Activated CD4-positive, CD25-positive, alpha-beta regulatory T cell treated with anti-CD3 and anti-CD28 coated beads, Interleukin-2, amount 50 U/mL, for 24 hours (primary cell): ENCODE measurements at regions not wholly inside any gene's neighbourhood (a gene's known extent, or its start where the extent isn't known, plus 50 kb on each side); places are given as distances from the start of the nearest gene placed in this dataset.
"Not testable (repeated sequence)": the region's sequence is repeated elsewhere in the genome, so short reads cannot be mapped to it uniquely, and the experiment has no call there.

Source experiments
- ATAC-seq, 2 donors: fragments of 150-1000 bp; cut with Tn5 transposase; one replicate each; pipeline ENCODE4 v1.10.0; 2021; ENCODE audit warnings: mild to moderate bottlenecking in 1 of 2, moderate library complexity in 1 of 2

GRCh38 chr21:21860888-21861287 is 862.7 kb downstream of the NCAM2 start:
- ATAC-seq: no peak

- no peak for ATAC-seq
These were observed 866.2 kb downstream of the NCAM2 start for GRCh38 chr21:21864321-21864840.

DNA sequence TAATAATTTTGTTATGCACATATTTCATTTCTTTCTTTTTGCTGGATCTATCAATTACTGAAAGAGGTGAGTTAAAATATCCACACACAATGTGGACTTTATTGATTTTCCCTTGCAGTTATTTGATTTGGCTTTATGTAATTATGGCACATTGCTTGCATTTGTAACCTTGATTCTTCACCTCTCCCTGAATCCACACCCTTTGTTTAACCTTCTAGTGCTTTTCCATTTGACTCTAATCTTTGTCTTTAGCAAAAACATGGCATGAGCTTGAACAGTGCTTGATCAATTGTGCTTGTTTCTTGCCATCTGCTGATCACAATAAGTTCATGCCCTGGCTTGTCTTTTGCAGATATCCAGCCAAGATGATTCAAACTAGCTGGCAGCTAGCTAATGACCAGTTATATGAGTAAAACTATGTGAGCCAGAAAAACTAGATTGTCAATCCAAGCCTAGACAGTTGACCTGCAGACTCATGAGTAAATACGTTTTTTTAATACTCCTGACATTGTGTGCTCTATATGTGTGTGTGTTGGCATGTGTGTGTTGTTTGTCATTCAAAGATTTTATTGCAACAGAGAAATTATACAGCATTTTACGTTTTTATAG is 899.2 kb downstream of the NCAM2 start:
- no peak for ATAC-seq

GRCh38 chr21:21898801-21899200 is 900.6 kb downstream of the NCAM2 start:
- no peak for ATAC-seq

DNA sequence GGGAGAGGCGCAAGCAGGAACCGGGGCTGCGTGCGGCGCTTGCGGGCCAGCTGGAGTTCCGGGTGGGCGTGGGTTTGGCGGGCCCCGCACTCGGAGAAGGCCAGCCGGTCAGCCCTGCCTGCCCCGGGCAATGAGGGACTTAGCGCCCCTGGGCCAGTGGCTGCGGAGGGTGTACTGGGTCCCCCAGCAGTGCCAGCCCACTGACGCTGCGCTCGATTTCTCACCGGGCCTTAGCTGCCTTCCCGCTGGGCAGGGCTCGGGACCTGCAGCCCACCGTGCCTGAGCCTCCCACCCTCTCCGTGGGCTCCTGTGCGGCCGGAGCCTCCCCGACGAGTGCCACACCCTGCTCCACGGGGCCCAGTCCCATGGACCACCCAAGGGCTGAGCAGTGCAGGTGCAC is 904.2 kb downstream of the NCAM2 start:
- not testable (repeated sequence) for ATAC-seq

GRCh38 chr21:21907271-21907670 is 909.1 kb downstream of the NCAM2 start:
- no peak for ATAC-seq

- no peak for ATAC-seq
These were observed 917.6 kb downstream of the NCAM2 start for GRCh38 chr21:21915816-21916215.

GRCh38 chr21:21921410-21922232 is 923.4 kb downstream of the NCAM2 start:
- no peak for ATAC-seq

DNA sequence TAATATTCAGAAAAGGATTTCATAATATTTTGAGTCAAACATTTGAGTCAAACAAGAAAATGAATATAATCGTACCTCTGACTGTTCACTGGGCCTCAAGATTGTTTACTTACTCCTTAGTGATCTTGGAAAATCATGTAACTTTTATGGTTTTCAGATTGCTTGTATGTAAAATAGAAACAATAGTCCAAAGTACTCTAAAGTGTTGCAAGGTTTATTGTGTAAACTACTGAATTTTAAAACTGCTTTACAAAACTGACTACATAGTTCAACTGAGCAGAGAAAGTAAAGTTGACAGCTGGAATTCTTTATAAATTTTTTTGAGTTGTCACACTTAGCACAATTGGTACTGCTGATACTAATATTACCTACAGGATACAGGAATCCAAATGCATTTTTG is 931.0 kb downstream of the NCAM2 start:
- no peak for ATAC-seq

DNA sequence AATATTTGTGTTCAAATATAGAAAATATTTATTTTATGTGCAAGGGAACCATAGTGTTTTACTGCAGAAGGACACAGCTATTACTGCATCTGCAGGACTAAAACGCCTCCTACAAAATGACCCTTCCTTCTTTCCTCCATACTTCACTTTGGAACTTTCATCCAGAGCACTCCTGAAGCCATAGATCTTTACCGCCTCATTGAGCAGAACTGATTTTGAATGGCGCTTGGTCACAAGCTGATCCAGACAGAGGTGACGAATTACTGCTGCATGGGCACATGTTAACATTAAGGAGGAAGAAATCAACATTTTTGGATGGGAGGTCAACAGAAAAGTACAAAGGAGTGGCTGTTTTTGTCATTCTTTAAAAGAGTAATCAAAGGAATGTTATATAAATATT is 931.6 kb downstream of the NCAM2 start:
- ATAC-seq: no peak

- ATAC-seq: no peak
These were observed 954.4 kb downstream of the NCAM2 start for GRCh38 chr21:21952566-21952965.

- no peak for ATAC-seq
These were observed 957.0 kb downstream of the NCAM2 start for GRCh38 chr21:21955204-21955603.

- no peak for ATAC-seq
These were observed 959.3 kb downstream of the NCAM2 start for GRCh38 chr21:21957490-21957889.

DNA sequence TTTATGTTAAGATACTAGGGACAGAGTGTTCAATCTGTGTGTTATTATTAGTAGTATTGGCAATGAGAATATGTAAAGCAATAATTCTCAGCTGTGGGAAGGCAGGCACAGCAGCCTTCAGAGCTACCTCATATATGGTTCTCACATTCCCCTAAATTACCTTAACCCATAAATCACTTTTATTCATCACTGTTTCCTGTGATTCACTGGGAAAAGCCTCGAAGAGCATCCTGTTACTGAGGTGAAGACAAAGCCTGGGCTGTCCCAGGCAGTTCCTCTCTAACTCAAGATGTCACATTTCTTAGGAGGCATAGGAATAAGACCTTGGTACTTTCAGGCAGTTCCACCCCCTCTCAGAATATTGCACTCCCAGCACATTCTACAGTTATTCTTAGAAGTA is 965.7 kb downstream of the NCAM2 start:
- no peak for ATAC-seq

DNA sequence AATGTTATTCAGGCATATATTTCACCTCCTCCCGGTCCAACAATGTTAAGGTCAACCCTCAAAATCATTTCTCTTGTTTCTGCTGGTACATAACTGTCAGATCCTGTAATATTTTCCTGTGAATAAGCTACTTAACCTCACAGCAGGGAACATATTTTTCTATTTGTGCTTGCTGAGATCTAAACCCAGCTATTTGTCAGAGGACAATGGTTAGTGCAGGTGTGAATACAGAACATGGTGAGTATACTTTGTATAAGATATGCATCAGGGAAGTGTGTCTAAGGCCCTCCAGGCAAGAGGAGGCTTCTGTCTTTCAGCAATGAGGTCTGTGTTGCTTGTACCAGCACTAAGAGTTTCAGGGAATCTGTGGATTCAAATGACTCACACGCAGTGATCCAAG is 970.6 kb downstream of the NCAM2 start:
- no peak for ATAC-seq

DNA sequence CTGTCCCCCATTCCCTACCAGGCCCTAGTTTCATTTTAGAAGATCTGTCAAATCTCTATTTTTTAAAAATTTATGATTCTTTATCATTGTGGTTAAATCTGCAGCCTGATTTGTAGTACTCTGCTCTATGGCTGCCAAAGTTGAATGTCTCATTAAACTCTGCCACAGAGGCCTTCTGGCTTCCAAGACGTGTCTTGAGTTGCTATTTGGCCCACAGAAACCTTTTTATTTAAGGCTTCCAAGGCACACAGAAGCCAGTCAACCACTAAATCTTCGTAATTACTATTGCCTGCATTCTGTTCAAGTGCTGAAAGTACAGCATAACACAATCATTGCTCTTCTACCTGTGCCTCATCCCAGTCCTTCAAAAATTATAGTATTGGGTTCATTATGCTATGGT is 971.0 kb downstream of the NCAM2 start:
- no peak for ATAC-seq

DNA sequence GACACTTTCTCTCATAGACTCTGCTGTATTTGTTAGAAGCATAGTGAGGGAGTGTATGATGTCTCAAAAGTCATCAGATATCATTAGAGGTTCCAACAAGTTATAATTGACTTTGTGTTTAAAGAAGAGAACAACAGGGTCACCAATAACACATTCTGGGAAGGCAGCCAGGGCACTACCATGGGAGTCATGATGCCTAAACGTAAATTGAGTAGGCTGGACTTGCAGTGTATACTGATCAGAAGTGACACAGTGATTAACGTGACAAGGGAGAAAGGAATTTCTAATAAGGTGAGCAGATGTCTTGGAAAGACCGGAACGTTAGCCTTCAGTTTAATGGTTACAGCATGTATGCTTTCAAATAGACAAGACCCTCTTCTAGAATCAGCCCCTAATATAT is 973.2 kb downstream of the NCAM2 start:
- ATAC-seq: no peak

- ATAC-seq: no peak
These were observed 975.6 kb downstream of the NCAM2 start for GRCh38 chr21:21973806-21974205.

DNA sequence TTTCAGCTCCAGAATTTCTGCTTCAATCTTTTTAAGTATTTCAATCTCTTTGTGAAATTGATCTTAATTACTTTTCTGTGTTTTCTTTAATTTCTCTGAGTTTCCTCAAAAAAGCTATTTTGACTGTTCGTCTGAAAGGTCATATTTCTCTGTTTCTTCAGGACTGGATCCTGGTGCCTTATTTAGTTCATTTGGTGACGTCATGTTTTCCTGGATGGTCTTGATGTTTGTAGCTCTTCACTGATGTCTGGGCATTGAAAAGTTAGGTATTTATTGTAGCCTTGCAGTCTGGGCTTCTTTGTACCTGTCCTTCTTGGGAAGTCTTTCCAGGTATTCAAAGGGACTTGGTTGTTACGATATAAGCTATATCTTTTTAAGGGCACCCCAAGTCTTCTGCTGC is 998.7 kb downstream of the NCAM2 start:
- no peak for ATAC-seq

- ATAC-seq: no peak
These were observed 999.5 kb downstream of the NCAM2 start for GRCh38 chr21:21997390-21998333.

- no peak for ATAC-seq
These were observed 1021.6 kb downstream of the NCAM2 start for GRCh38 chr21:22019766-22020165.

- ATAC-seq: no peak
These were observed 1022.0 kb downstream of the NCAM2 start for GRCh38 chr21:22020221-22020620.

DNA sequence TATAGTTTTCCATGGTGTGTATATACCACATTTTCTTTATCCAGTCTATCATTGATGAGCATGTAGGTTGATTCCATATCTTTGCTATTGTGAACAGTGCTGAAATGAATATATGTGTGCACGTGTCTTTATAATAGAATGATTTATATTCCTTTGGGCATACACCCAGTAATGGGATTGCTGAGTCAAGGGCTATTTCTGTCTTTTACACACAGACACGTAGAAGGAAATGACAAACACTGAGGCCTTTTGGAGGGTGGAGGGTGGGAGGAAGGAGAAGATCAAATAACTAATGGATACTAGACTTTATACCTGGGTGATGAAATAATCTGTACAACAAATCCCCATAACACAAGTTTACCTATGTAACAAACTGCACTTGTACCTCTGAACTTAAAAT is 1025.7 kb downstream of the NCAM2 start:
- not testable (repeated sequence) for ATAC-seq
